WTC11 (cell line): ENCODE measurements at regions not wholly inside any gene's neighbourhood (a gene's known extent, or its start where the extent isn't known, plus 50 kb on each side); places are given as distances from the start of the nearest gene placed in this dataset.
A peak's percentile ranks its signal among the peaks of the same experiment; 100 is the strongest.

Experiments
- ATAC-seq: fragments of 200-7000 bp; cut with Tn5 transposase; 2 replicates; pipeline ENCODE4 v1.10.0; 2021; ENCODE audit warnings: mild to moderate bottlenecking, moderate library complexity
- CTCF ChIA-PET: fragments of 300-600 bp; sonication (Branson Sonifier 250); formaldehyde crosslinking; loops from one replicate; lab custom pipeline; 2021; ENCODE audit warnings: antibody characterized with exemption; lab: Charles Lee
- POLR2A ChIA-PET: fragments of 350-600 bp; sonication (Branson Sonifier 250); formaldehyde crosslinking; loops from one replicate; lab custom pipeline; 2021; ENCODE audit warnings: antibody characterized with exemption; lab: Charles Lee
- DNase-seq: peaks from one replicate; pipeline ENCODE4 v3.0.0; 2021; ENCODE audit warnings: low spot score
- H3K27ac Mint-ChIP-seq: 2 replicates; pipeline ENCODE4 v1.8.0; 2021; ENCODE audit warnings: mixed read lengths
- H3K27me3 Mint-ChIP-seq: 2 replicates; pipeline ENCODE4 v1.8.0; 2021; ENCODE audit warnings: low read depth, mild to moderate bottlenecking, moderate library complexity, mixed read lengths
- H3K36me3 Mint-ChIP-seq: 2 replicates; pipeline ENCODE4 v1.8.0; 2021; ENCODE audit warnings: mixed read lengths
- H3K4me1 Mint-ChIP-seq: 2 replicates; pipeline ENCODE4 v1.8.0; 2022; ENCODE audit warnings: mixed read lengths
- H3K4me3 Mint-ChIP-seq: 2 replicates; pipeline ENCODE4 v1.8.0; 2021; ENCODE audit warnings: mild to moderate bottlenecking, moderate library complexity, mixed read lengths
- H3K9me3 Mint-ChIP-seq: 2 replicates; pipeline ENCODE4 v1.8.0; 2021; ENCODE audit warnings: mixed read lengths
- CREB1 ChIP-seq: sonication (generic); formaldehyde crosslinking; IDR thresholded peaks from 2 replicates; pipeline ENCODE4 v1.8.0; 2023; ENCODE audit warnings: mild to moderate bottlenecking, missing genetic modification reagents
- ELF4 ChIP-seq: sonication (generic); formaldehyde crosslinking; IDR thresholded peaks from 2 replicates; pipeline ENCODE4 v1.8.1; 2022; ENCODE audit warnings: low read depth, mild to moderate bottlenecking, moderate library complexity, missing genetic modification reagents
- ERG ChIP-seq: fragments of 250-450 bp; sonication (Bioruptor Pico); IDR thresholded peaks from 2 replicates; pipeline ENCODE4 v1.8.0; 2021; ENCODE audit warnings: mild to moderate bottlenecking
- FOXJ3 ChIP-seq: sonication (generic); formaldehyde crosslinking; IDR thresholded peaks from 2 replicates; pipeline ENCODE4 v1.9.0; 2021; ENCODE audit warnings: missing genetic modification reagents, mild to moderate bottlenecking, borderline replicate concordance
- GTF2I ChIP-seq: fragments of 250-450 bp; sonication (Bioruptor Pico); conservative IDR thresholded peaks from 2 replicates; pipeline ENCODE4 v1.4.0; 2021; ENCODE audit warnings: mild to moderate bottlenecking
- IRF2 ChIP-seq: sonication (generic); formaldehyde crosslinking; IDR thresholded peaks from 2 replicates; pipeline ENCODE4 v1.8.0; 2022; ENCODE audit warnings: low read depth, missing genetic modification reagents, borderline replicate concordance
- JUN ChIP-seq: sonication (generic); formaldehyde crosslinking; IDR thresholded peaks from 2 replicates; pipeline ENCODE4 v1.8.0; 2023; ENCODE audit warnings: mild to moderate bottlenecking, missing genetic modification reagents
- KAT7 ChIP-seq: sonication (generic); formaldehyde crosslinking; IDR thresholded peaks from 2 replicates; pipeline ENCODE4 v1.8.1; 2023; ENCODE audit warnings: missing genetic modification reagents, mild to moderate bottlenecking, borderline replicate concordance
- MYBL2 ChIP-seq: sonication (generic); formaldehyde crosslinking; IDR thresholded peaks from 2 replicates; pipeline ENCODE4 v1.8.1; 2023; ENCODE audit warnings: mild to moderate bottlenecking, moderate library complexity, missing genetic modification reagents
- PRDM15 ChIP-seq: sonication (generic); formaldehyde crosslinking; IDR thresholded peaks from 2 replicates; pipeline ENCODE4 v1.8.0; 2022; ENCODE audit warnings: missing genetic modification reagents
- RORB ChIP-seq: fragments of 250-450 bp; sonication (Bioruptor Pico); IDR thresholded peaks from 2 replicates; pipeline ENCODE4 v1.9.0; 2021; ENCODE audit warnings: mild to moderate bottlenecking
- SMAD4 ChIP-seq: sonication (generic); formaldehyde crosslinking; IDR thresholded peaks from 2 replicates; pipeline ENCODE4 v1.8.0; 2022; ENCODE audit warnings: mild to moderate bottlenecking, missing genetic modification reagents
- SP1 ChIP-seq: sonication (generic); formaldehyde crosslinking; conservative IDR thresholded peaks from 2 replicates; pipeline ENCODE4 v1.8.1; 2022; ENCODE audit warnings: missing genetic modification reagents
- TEAD1 ChIP-seq: sonication (generic); formaldehyde crosslinking; IDR thresholded peaks from 2 replicates; pipeline ENCODE4 v1.8.0; 2022; ENCODE audit warnings: mild to moderate bottlenecking, missing genetic modification reagents
- TP53 ChIP-seq: sonication (generic); formaldehyde crosslinking; IDR thresholded peaks from 2 replicates; pipeline ENCODE4 v1.8.1; 2023; ENCODE audit warnings: mild to moderate bottlenecking, missing genetic modification reagents
- USF2 ChIP-seq: sonication (generic); formaldehyde crosslinking; IDR thresholded peaks from 2 replicates; pipeline ENCODE4 v1.8.1; 2023; ENCODE audit warnings: mild to moderate bottlenecking, missing genetic modification reagents, moderate library complexity
- ZNF396 ChIP-seq: fragments of 250-450 bp; sonication (Bioruptor Pico); IDR thresholded peaks from 2 replicates; pipeline ENCODE4 v1.8.0; 2021; ENCODE audit warnings: mild to moderate bottlenecking, moderate library complexity, borderline replicate concordance
- ZNF423 ChIP-seq: fragments of 250-450 bp; sonication (Bioruptor Pico); IDR thresholded peaks from 2 replicates; pipeline ENCODE4 v2.1.2; 2022; ENCODE audit warnings: mild to moderate bottlenecking, moderate library complexity
- ZNF532 ChIP-seq: fragments of 250-450 bp; sonication (Bioruptor Pico); IDR thresholded peaks from 2 replicates; pipeline ENCODE4 v1.9.0; 2021; ENCODE audit warnings: mild to moderate bottlenecking, borderline replicate concordance
- ZNF671 ChIP-seq: fragments of 250-450 bp; sonication (Bioruptor Pico); IDR thresholded peaks from 2 replicates; pipeline ENCODE4 v1.8.0; 2021; ENCODE audit warnings: mild to moderate bottlenecking
- TF ChIP-seq, protein P1 (sequence below): sonication (generic); formaldehyde crosslinking; IDR thresholded peaks from 2 replicates; pipeline ENCODE4 v1.8.0; 2022; ENCODE audit warnings: mild to moderate bottlenecking, missing genetic modification reagents
- TF ChIP-seq, protein P2 (sequence below): fragments of 250-450 bp; sonication (Bioruptor Pico); IDR thresholded peaks from 2 replicates; pipeline ENCODE4 v2.1.2; 2022; ENCODE audit warnings: mild to moderate bottlenecking, moderate library complexity
- TF ChIP-seq, protein P3 (sequence below): sonication (generic); formaldehyde crosslinking; IDR thresholded peaks from 2 replicates; pipeline ENCODE4 v1.8.1; 2023; ENCODE audit warnings: mild to moderate bottlenecking, missing genetic modification reagents

DNA sequence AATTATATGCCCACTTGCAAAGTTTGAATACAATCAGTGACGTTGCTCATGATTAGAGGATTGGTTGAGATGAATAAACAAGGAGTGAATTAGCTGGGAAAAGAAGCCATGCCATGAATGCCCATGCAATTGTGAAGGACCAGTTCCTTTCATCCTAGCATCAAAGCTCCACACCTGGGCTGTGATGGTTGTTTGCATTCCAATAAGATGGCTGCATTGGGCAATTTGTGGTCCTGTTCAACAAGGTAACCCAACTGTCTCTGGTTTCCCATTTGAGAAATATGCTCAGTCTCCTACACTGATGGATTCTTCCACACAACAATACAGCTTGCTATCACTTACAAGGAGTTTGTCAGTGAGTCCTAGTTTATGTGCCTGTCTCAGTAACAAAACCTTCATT is 550.2 kb downstream of the STK39 start:
- Mint-ChIP-seq H3K4me1 (peaks cover 38% of the 10 kb centered on the region), H3K27ac (peak overlapping the region; percentile 97), H3K4me3 (peak overlapping the region; percentile 6; the same call in 1 of the 2 replicates), H3K9me3 (no peaks in the 10 kb centered on the region), H3K27me3 (no peaks in the 10 kb centered on the region), H3K36me3 (no peaks in the 10 kb centered on the region)
- DNase-seq, result no peak
- ATAC-seq, result peak; percentile 80
- TF ChIP-seq SP1 (CRISPR knock-in tag) (no peak), USF2 (CRISPR knock-in tag) (no peak), ZNF396 (CRISPR knock-in tag) (no peak), GTF2I (CRISPR knock-in tag) (no peak), CREB1 (no peak), JUN (CRISPR knock-in tag) (no peak), ELF4 (CRISPR knock-in tag) (no peak), ZNF423 (CRISPR knock-in tag) (no peak), MYBL2 (no peak), TEAD1 (CRISPR knock-in tag) (peak; percentile 44; the same call in 1 of the 2 replicates), IRF2 (CRISPR knock-in tag) (no peak), FOXJ3 (CRISPR knock-in tag) (no peak), ERG (peak; percentile 36; the same call in 1 of the 2 replicates), ZNF671 (CRISPR knock-in tag) (no peak), SMAD4 (no peak), PRDM15 (CRISPR knock-in tag) (no peak), ZNF532 (CRISPR knock-in tag) (no peak), TP53 (CRISPR knock-in tag) (no peak), RORB (CRISPR knock-in tag) (no peak), KAT7 (no peak)
- TF ChIP-seq, protein P1, sequence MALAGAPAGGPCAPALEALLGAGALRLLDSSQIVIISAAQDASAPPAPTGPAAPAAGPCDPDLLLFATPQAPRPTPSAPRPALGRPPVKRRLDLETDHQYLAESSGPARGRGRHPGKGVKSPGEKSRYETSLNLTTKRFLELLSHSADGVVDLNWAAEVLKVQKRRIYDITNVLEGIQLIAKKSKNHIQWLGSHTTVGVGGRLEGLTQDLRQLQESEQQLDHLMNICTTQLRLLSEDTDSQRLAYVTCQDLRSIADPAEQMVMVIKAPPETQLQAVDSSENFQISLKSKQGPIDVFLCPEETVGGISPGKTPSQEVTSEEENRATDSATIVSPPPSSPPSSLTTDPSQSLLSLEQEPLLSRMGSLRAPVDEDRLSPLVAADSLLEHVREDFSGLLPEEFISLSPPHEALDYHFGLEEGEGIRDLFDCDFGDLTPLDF, result no peak
- TF ChIP-seq, protein P2, sequence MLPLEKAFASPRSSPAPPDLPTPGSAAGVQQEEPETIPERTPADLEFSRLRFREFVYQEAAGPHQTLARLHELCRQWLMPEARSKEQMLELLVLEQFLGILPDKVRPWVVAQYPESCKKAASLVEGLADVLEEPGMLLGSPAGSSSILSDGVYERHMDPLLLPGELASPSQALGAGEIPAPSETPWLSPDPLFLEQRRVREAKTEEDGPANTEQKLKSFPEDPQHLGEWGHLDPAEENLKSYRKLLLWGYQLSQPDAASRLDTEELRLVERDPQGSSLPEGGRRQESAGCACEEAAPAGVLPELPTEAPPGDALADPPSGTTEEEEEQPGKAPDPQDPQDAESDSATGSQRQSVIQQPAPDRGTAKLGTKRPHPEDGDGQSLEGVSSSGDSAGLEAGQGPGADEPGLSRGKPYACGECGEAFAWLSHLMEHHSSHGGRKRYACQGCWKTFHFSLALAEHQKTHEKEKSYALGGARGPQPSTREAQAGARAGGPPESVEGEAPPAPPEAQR (CRISPR knock-in tag), result 0 out of 2 replicates have a peak, but pooled peaks have one; percentile 59
- TF ChIP-seq, protein P3, sequence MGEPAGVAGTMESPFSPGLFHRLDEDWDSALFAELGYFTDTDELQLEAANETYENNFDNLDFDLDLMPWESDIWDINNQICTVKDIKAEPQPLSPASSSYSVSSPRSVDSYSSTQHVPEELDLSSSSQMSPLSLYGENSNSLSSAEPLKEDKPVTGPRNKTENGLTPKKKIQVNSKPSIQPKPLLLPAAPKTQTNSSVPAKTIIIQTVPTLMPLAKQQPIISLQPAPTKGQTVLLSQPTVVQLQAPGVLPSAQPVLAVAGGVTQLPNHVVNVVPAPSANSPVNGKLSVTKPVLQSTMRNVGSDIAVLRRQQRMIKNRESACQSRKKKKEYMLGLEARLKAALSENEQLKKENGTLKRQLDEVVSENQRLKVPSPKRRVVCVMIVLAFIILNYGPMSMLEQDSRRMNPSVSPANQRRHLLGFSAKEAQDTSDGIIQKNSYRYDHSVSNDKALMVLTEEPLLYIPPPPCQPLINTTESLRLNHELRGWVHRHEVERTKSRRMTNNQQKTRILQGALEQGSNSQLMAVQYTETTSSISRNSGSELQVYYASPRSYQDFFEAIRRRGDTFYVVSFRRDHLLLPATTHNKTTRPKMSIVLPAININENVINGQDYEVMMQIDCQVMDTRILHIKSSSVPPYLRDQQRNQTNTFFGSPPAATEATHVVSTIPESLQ (CRISPR knock-in tag), result no peak
- ChIA-PET CTCF (interaction anchor here (0.9 kb wide), 1 partner anchor 422 kb away, joined by 3 read pairs; no protein-coding TSS in a partner anchor), POLR2A (no interaction called here)
